ENCODE measurements at regions not wholly inside any gene's neighbourhood (a gene's known extent, or its start where the extent isn't known, plus 50 kb on each side); places are given as distances from the start of the nearest gene placed in this dataset.

- no peak for ATAC-seq
- no peak overlapping the region for H3K27ac ChIP-seq
- no peak overlapping the region for H3K4me3 ChIP-seq
- intact Hi-C loops (cut with DNase I): loop anchor here in 1 of 10 donors (10.0 kb wide), 1 partner anchor 323 kb away; no protein-coding TSS in a partner anchor
- H3K36me3 ChIP-seq: no peaks in the 10 kb centered on the region
- H3K27me3 ChIP-seq: peaks cover 0 to 40% (median 36%) of the 10 kb centered on the region in 7 donors
- no peaks in the 10 kb centered on the region for H3K9me3 ChIP-seq
- no peaks in the 10 kb centered on the region for H3K4me1 ChIP-seq
- no peak for DNase-seq
- no peak for TF ChIP-seq CTCF (IDR thresholded peaks at IDR 0.05)
- 68 to 80% methylated on average over 4 of the region's 4 CpGs for WGBS, 2 donors
Observed at GRCh38 chr1:17911791-17912190, 156.7 kb downstream of the ACTL8 start.

GRCh38 chr1:17912491-17912890, 157.4 kb downstream of the ACTL8 start:
- Histone ChIP-seq H3K4me1 (no peaks in the 10 kb centered on the region), H3K4me3 (no peak overlapping the region), H3K36me3 (no peaks in the 10 kb centered on the region), H3K27ac (no peak overlapping the region), H3K9me3 (no peaks in the 10 kb centered on the region), H3K27me3 (peaks cover 0 to 47% (median 42%) of the 10 kb centered on the region in 7 donors)
- no peak for TF ChIP-seq CTCF (IDR thresholded peaks at IDR 0.05)
- ATAC-seq (no peak), DNase-seq (no peak)
- WGBS, 2 donors: 80 to 82% methylated on average over 7 of the region's 7 CpGs
- intact Hi-C loops (cut with DNase I): loop anchor here in 1 of 10 donors (10.0 kb wide), 1 partner anchor 322 kb away; no protein-coding TSS in a partner anchor

- intact Hi-C loops (cut with DNase I): loop anchor here in 1 of 10 donors (10.0 kb wide), 1 partner anchor 321 kb away; no protein-coding TSS in a partner anchor
- Histone ChIP-seq H3K36me3 (no peaks in the 10 kb centered on the region), H3K9me3 (no peaks in the 10 kb centered on the region), H3K4me1 (no peaks in the 10 kb centered on the region), H3K27me3 (peaks cover 0 to 57% (median 48%) of the 10 kb centered on the region in 7 donors), H3K4me3 (no peak overlapping the region), H3K27ac (no peak overlapping the region)
- WGBS, 2 donors: 64 to 75% methylated on average over 14 of the region's 14 CpGs
- ATAC-seq: no peak
- TF ChIP-seq CTCF (IDR thresholded peaks at IDR 0.05): no peak
- DNase-seq: no peak
Observed at GRCh38 chr1:17913326-17914115, 158.4 kb downstream of the ACTL8 start.

GRCh38 chr1:17914131-17914530, 159.0 kb downstream of the ACTL8 start:
- no peaks in the 10 kb centered on the region for H3K36me3 ChIP-seq
- no peaks in the 10 kb centered on the region for H3K9me3 ChIP-seq
- no peak overlapping the region for H3K4me3 ChIP-seq
- TF ChIP-seq CTCF (IDR thresholded peaks at IDR 0.05): no peak
- intact Hi-C loops (cut with DNase I): loop anchor here in 1 of 10 donors (10.0 kb wide), 1 partner anchor 321 kb away; no protein-coding TSS in a partner anchor
- 75 to 78% methylated on average over 7 of the region's 7 CpGs for WGBS, 2 donors
- H3K27ac ChIP-seq: no peak overlapping the region
- peaks cover 0 to 60% (median 48%) of the 10 kb centered on the region in 7 donors for H3K27me3 ChIP-seq
- no peak for ATAC-seq
- no peak for DNase-seq
- H3K4me1 ChIP-seq: no peaks in the 10 kb centered on the region
